Fibroblast of the aortic adventitia (primary cell): ENCODE measurements at regions not wholly inside any gene's neighbourhood (a gene's known extent, or its start where the extent isn't known, plus 50 kb on each side); places are given as distances from the start of the nearest gene placed in this dataset.

Source experiments
- DNase-seq: peaks from one replicate; pipeline ENCODE4 v3.0.0-alpha.2; 2010; ENCODE audit warnings: low read depth
- H3K4me3 ChIP-seq: 2 replicates; pipeline ENCODE4 v1.5.1; 2011; ENCODE audit warnings: low read depth, mild to moderate bottlenecking, control low read depth, low read length, moderate library complexity
- TF ChIP-seq, protein P1 (sequence below): IDR thresholded peaks from 2 replicates; pipeline ENCODE4 v1.5.1; 2011; ENCODE audit warnings: mild to moderate bottlenecking, low read length, control low read depth, inconsistent platforms; ENCODE audit not compliant: insufficient read depth

DNA sequence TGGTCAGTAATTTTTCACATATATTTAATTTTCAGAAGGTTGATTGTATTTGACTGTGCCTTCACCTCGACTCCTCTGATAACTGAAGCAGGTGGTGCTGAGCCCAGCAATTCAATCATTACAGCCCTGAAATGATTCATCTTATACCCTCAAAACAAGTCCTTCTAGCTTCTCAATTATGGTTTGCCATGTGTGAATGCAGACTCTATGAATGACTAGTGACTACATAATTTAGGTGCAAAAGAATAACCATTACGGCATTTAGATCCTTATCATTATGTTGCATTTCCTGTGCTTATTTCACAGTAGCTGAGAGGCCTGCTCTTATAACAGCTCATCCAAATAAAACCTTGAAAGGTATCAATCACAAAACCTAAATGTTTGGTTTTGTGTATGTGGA is 54.0 kb upstream of the COL11A1 start:
- no peak for DNase-seq
- no peak overlapping the region for H3K4me3 ChIP-seq
- TF ChIP-seq, protein P1, sequence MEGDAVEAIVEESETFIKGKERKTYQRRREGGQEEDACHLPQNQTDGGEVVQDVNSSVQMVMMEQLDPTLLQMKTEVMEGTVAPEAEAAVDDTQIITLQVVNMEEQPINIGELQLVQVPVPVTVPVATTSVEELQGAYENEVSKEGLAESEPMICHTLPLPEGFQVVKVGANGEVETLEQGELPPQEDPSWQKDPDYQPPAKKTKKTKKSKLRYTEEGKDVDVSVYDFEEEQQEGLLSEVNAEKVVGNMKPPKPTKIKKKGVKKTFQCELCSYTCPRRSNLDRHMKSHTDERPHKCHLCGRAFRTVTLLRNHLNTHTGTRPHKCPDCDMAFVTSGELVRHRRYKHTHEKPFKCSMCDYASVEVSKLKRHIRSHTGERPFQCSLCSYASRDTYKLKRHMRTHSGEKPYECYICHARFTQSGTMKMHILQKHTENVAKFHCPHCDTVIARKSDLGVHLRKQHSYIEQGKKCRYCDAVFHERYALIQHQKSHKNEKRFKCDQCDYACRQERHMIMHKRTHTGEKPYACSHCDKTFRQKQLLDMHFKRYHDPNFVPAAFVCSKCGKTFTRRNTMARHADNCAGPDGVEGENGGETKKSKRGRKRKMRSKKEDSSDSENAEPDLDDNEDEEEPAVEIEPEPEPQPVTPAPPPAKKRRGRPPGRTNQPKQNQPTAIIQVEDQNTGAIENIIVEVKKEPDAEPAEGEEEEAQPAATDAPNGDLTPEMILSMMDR = no peak

DNA sequence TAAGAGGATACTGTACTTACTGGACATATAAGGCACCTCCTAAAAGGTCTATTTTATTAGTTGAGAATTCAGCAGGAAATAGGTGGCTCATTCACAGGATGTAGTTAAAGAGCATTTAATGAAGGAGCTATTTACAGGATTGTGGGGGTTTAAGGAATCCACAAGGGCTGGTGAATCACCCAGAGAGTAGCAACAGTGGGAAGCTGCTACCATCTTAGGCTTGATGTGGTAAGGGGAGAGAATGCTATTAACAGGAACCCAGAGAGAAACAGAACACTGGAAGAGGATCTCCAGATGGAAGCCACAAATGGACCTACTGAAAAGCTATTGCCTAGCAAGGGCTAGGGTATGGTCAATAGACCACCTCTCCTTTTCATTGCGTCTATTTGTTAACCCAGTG is 52.0 kb upstream of the COL11A1 start:
- TF ChIP-seq, protein P1 = no peak
- H3K4me3 ChIP-seq = no peak overlapping the region
- no peak for DNase-seq
